GM12874 (cell line): ENCODE measurements at regions not wholly inside any gene's neighbourhood (a gene's known extent, or its start where the extent isn't known, plus 50 kb on each side); places are given as distances from the start of the nearest gene placed in this dataset.

Experiments
- TF ChIP-seq, protein P1 (sequence below): IDR thresholded peaks from 2 replicates; pipeline ENCODE4 v1.5.1; 2011; ENCODE audit warnings: low read depth, mild to moderate bottlenecking, control low read depth, low read length, moderate library complexity; ENCODE audit not compliant: insufficient read depth

DNA sequence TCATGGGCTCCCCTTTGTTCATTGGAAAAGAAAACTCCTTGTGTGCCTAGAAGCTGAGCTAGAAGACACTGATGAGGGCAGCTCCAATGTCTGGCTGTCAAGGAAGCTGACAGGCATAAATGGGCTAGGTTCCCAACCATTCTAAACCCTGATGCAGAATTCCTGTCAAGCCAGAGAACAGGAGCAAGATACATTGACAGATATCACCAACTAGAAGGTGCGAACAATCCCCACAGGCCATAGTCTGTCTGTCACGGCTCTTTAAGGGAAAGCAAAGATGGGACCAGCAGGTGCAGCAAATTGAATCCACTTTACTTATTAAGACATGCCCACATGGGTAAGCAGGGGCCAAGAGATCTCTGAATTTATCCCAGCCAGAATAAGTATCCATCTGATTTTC, 617.9 kb upstream of the POT1 start:
- TF ChIP-seq, protein P1, sequence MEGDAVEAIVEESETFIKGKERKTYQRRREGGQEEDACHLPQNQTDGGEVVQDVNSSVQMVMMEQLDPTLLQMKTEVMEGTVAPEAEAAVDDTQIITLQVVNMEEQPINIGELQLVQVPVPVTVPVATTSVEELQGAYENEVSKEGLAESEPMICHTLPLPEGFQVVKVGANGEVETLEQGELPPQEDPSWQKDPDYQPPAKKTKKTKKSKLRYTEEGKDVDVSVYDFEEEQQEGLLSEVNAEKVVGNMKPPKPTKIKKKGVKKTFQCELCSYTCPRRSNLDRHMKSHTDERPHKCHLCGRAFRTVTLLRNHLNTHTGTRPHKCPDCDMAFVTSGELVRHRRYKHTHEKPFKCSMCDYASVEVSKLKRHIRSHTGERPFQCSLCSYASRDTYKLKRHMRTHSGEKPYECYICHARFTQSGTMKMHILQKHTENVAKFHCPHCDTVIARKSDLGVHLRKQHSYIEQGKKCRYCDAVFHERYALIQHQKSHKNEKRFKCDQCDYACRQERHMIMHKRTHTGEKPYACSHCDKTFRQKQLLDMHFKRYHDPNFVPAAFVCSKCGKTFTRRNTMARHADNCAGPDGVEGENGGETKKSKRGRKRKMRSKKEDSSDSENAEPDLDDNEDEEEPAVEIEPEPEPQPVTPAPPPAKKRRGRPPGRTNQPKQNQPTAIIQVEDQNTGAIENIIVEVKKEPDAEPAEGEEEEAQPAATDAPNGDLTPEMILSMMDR, result no peak

DNA sequence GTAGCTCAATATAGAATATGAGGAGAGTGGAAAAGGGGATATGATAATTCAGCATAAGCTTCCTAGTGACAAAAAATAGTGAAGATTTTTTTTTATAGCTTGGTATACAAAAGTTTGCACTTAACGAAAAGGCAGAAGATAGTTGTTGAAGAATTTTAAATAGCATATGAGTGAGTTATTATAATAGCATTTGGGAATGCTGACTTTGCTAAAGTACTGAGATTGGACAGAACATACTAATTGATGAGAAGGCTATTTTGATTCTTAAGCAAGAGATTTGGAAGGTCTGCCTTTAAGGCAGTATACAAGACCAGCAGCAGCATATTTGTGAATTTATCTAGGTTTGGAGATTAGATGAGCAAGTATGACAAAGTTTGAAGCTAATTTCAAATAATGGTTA, 600.9 kb upstream of the POT1 start:
- TF ChIP-seq, protein P1, result no peak

DNA sequence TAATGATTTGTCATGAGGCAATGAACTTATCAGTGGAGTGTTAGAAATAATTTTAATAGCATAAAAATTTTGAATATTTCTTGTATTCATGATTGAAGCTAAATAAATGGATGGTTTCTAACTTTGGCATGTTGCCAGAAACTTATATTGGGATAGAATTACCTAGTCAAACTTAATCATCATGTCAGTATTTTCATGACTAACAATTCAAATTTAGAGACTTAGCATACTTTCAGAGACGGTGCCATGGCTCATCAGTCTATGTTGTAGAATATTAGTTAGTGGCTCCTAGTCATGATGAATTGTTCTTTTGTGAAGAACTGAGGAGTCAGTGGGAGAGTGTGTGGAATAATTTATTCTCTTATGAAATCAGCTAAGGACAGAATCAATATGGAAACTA, 599.6 kb upstream of the POT1 start:
- TF ChIP-seq, protein P1, result no peak

DNA sequence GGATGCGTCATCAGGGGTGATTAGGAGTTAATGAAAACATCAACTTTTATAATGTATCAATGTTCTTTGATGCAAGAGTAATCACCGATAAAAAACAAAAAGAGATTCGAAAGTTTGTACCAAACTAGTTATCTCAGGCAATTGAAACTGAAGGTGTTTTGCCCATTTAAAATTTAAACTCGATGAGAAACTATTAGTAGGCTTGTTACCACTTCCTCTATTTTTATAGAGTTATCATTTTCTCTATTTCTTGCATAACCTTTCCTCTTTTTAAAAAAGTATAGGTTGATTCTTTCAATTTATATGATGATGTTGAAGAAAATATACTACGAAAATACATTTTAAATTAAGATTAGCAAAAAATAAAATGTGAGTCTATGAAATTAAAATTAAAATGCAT, 597.3 kb upstream of the POT1 start:
- TF ChIP-seq, protein P1, result no peak

DNA sequence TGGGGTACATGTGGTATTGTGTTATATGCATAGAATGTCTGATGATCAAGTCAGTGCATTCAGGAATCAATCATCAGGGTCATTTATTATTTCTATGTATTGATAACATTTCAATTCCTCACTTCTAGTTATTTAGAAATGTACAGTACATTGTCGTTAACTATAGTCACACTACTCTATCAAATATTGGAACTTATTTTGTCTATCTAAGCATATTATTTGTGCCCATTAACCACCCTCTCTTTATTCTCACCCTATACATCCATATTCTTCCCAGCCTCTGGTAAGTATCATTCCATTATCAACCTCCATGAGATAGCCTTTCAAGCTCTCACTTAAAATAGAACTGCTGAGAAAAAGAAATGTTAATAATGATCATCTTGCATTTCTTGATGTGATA, 596.5 kb upstream of the POT1 start:
- TF ChIP-seq, protein P1, result no peak

DNA sequence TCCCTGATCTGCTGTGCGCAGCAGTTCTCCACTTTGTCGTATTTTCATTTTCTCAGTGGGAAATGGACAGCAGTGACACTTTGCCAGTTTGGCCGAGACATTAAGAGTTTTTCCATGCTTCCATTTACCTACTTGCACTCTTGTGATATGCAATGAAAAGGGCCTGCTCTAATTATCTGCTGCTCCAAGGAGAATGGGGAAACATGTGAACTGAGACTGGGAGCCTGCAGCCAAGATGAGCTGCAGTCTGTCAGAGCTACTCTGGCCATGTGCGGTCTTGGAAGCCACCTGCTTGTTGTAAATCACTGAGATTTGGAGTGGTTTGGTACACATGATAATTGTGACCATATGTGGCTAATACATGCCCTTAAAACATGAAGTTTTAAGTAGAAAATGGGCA, 586.6 kb upstream of the POT1 start:
- TF ChIP-seq, protein P1, result no peak

DNA sequence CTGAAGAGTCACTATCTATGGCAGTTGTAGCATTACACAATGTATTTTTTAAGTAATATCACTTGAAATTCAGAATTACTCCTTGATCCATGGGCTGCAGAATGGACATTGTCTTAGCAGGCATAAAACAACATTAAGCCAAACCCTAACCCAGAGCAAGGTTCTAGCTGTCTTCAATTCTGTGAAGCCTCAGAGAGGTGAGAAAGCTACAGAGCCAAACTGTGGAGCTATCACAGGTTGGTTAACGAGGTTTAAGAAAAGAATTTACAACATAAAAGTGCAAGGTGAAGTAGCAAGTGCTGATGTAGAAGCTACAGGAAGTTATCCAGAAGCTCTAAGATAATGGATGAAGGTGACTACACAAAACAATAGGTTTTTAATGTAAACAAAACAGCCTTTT, 582.7 kb upstream of the POT1 start:
- TF ChIP-seq, protein P1, result no peak

DNA sequence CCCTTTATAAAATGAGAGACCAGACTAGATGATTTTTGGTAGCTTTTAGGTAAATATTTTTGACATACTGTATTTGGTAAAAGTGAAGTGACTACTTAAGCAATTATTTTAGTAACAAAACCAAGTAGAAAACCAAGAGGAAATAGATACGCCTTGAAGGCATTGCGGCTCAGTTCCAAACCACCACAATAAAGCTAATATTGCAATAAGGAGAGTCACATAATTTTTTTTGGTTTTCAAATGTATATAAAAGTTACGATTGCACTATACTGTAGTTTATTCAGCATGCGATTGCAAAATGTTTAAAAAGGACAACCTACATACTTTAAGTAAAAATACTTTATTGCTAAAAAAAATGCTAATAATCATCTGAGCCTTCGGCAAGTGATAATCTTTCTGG, 581.7 kb upstream of the POT1 start:
- TF ChIP-seq, protein P1, result no peak
